C4-2B (cell line): ENCODE measurements at regions not wholly inside any gene's neighbourhood (a gene's known extent, or its start where the extent isn't known, plus 50 kb on each side); places are given as distances from the start of the nearest gene placed in this dataset.

ENCODE experiments used
- H3K27ac ChIP-seq: fragments of 450-650 bp; 2 replicates; pipeline ENCODE4 v1.5.1; 2017
- ZFX ChIP-seq: fragments of 450-650 bp; IDR thresholded peaks from 2 replicates; pipeline ENCODE4 v1.6.1; 2017
- TF ChIP-seq, protein P1 (sequence below): fragments of 450-650 bp; conservative IDR thresholded peaks from 2 replicates; pipeline ENCODE4 v1.5.1; 2017; ENCODE audit warnings: mild to moderate bottlenecking

DNA sequence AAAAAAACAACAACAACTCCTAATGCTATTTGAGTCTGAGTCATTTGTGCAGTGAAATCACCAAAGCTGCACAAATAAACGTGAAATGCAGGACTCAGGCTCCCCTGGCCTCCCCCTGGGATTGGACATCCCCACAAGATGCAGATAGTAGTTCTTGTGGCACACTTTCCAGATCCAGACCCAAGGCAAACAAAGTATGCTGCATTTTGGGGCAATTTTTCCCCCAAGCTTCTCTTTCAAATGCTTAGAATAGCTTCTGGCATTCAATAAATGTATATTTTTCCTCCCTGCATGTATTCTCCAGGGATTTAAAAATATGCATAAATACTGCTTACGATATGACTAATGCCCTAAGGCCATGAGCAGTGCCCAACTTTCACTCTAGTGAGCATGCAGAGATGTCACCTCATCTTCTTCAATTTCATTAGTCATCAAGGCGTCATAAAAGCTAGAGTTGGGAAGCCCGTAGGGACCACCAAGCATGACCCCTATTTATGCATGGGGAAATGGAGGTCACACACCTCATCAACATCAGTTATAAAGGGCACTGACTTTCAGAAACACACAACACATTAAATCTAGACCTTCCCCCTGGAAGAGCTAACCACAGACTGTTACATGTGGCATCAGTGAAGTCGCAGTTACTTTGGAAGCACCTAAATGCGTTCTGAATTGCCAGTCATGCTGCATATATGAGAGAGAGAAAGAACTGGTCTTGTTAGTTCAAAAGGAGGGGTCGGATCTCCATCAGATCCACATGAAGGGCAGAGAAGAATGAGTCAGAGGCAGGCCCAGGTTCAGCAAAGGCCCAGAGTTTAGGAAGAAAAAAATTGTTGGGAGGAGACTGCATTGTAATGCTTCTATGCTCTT, 374.1 kb downstream of the LPIN1 start:
- no peak overlapping the region for H3K27ac ChIP-seq
- no peak for TF ChIP-seq ZFX
- TF ChIP-seq, protein P1, sequence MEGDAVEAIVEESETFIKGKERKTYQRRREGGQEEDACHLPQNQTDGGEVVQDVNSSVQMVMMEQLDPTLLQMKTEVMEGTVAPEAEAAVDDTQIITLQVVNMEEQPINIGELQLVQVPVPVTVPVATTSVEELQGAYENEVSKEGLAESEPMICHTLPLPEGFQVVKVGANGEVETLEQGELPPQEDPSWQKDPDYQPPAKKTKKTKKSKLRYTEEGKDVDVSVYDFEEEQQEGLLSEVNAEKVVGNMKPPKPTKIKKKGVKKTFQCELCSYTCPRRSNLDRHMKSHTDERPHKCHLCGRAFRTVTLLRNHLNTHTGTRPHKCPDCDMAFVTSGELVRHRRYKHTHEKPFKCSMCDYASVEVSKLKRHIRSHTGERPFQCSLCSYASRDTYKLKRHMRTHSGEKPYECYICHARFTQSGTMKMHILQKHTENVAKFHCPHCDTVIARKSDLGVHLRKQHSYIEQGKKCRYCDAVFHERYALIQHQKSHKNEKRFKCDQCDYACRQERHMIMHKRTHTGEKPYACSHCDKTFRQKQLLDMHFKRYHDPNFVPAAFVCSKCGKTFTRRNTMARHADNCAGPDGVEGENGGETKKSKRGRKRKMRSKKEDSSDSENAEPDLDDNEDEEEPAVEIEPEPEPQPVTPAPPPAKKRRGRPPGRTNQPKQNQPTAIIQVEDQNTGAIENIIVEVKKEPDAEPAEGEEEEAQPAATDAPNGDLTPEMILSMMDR = no peak

GRCh38 chr2:12124790-12125189, 378.4 kb downstream of the LPIN1 start:
- H3K27ac ChIP-seq = no peak overlapping the region
- TF ChIP-seq, protein P1 = no peak
- no peak for TF ChIP-seq ZFX

GRCh38 chr2:12126318-12126717, 379.9 kb downstream of the LPIN1 start:
- TF ChIP-seq, protein P1 = no peak
- no peak for TF ChIP-seq ZFX
- no peak overlapping the region for H3K27ac ChIP-seq

- no peak for TF ChIP-seq ZFX
- TF ChIP-seq, protein P1 = no peak
- H3K27ac ChIP-seq = no peak overlapping the region
Measured at GRCh38 chr2:12127638-12128037, 381.2 kb downstream of the LPIN1 start.

- TF ChIP-seq ZFX = no peak
- TF ChIP-seq, protein P1 = no peak
- no peak overlapping the region for H3K27ac ChIP-seq
Measured at GRCh38 chr2:12131975-12132374, 385.5 kb downstream of the LPIN1 start.

DNA sequence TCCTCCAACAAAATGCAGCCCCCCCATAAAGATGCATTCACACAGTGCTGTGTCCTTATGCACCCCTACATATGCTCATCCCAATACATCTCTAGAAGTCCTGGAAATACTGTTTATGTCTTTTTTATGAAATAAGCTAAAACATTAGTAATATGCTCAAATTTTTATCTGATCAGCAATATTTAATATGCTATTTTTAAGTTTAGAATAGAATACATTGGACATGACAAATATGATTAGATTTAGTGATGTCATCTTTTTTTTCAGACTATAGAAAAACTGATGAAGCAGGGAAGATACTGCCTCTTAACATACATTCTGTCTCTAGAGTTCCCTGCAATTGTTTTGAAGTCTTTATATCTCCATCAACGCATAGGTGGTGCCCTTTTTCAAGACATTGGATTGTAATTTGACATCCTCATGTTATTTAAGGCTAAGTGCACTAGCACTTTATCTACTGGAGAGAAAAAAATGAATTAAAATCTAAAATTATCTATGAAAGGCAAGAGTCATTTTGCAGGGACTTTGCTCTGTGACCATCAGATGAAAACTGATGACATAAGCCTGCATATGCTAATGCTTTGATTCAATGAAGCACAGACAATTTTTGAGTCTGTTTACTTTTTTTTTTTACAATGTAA, 395.3 kb downstream of the LPIN1 start:
- H3K27ac ChIP-seq = no peak overlapping the region
- no peak for TF ChIP-seq ZFX
- TF ChIP-seq, protein P1 = no peak

DNA sequence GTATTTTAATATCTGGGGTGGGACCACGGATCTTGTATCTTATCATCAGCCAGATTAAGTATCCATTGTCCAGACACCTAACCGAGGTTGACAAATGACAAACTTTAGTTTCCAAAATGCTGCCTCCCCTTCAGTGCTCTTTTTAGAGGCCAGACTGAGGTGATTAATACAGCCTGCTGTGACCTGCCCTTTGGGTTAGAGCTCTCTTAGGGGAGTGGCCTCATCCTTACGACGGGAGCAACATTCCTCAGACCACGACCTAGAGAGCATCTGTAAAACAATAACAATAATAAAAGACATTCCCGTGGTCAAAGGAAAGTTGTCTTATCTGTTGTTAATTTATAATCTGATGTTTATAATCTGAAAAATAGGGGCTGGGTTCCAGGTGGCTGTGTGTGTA, 405.3 kb downstream of the LPIN1 start:
- H3K27ac ChIP-seq = no peak overlapping the region
- no peak for TF ChIP-seq ZFX
- TF ChIP-seq, protein P1 = no peak
